Liver (tissue), 8 donors: ENCODE measurements at regions not wholly inside any gene's neighbourhood (a gene's known extent, or its start where the extent isn't known, plus 50 kb on each side); places are given as distances from the start of the nearest gene placed in this dataset.

Experiments used
- DNase-seq: peaks from one replicate; pipeline ENCODE4 v3.0.0-alpha.2; 2017; ENCODE audit warnings: low spot score
- H3K27ac ChIP-seq, 2 donors: one replicate each; pipeline ENCODE4 v1.7.0; 2013; ENCODE audit warnings: inconsistent platforms in 2 of 2, low read length in 2 of 2, control low read depth in 1 of 2, low read depth in 1 of 2, mild to moderate bottlenecking in 1 of 2
- H3K27me3 ChIP-seq, 4 donors: one replicate each; pipeline versions ENCODE4 v1.6.1 to v1.7.0; 2013; ENCODE audit warnings: low read length in 3 of 4, inconsistent platforms in 1 of 4, mild to moderate bottlenecking in 1 of 4, moderate library complexity in 1 of 4; ENCODE audit not compliant: control insufficient read depth in 4 of 4, insufficient read depth in 4 of 4
- H3K36me3 ChIP-seq, 4 donors: one replicate each; pipeline versions ENCODE4 v1.6.1 to v1.7.0; 2013; ENCODE audit warnings: low read length in 3 of 4, mild to moderate bottlenecking in 3 of 4, low read depth in 1 of 4, moderate library complexity in 1 of 4; ENCODE audit not compliant: control insufficient read depth in 4 of 4, insufficient read depth in 3 of 4
- H3K4me1 ChIP-seq, 4 donors: one replicate each; pipeline versions ENCODE4 v1.6.1 to v1.7.0; 2013; ENCODE audit warnings: low read length in 3 of 4, mild to moderate bottlenecking in 3 of 4, moderate library complexity in 1 of 4; ENCODE audit not compliant: control insufficient read depth in 4 of 4, insufficient read depth in 4 of 4
- H3K4me3 ChIP-seq, 3 donors: one replicate each; pipeline versions ENCODE4 v1.6.1 to v1.7.0; 2013; ENCODE audit warnings: low read length in 3 of 3, control low read depth in 1 of 3, low read depth in 1 of 3, mild to moderate bottlenecking in 1 of 3
- H3K9ac ChIP-seq, 2 donors: one replicate each; pipeline ENCODE4 v1.7.0; 2013; ENCODE audit warnings: low read length in 2 of 2, mild to moderate bottlenecking in 2 of 2, moderate library complexity in 2 of 2, control low read depth in 1 of 2, low read depth in 1 of 2
- H3K9me3 ChIP-seq, 4 donors: one replicate each; pipeline versions ENCODE4 v1.6.1 to v1.7.0; 2013; ENCODE audit warnings: low read length in 3 of 4; ENCODE audit not compliant: control insufficient read depth in 4 of 4
- FOXA1 ChIP-seq: IDR thresholded peaks from 2 replicates; pipeline ENCODE4 v1.6.1; 2016; ENCODE audit warnings: antibody characterized with exemption
- FOXA2 ChIP-seq: IDR thresholded peaks from 2 replicates; pipeline ENCODE4 v1.6.1; 2016; ENCODE audit warnings: antibody characterized with exemption
- GABPA ChIP-seq, 2 donors: IDR thresholded peaks in 1 of 2; conservative IDR thresholded peaks in 1 of 2; 2 replicates each; pipeline ENCODE4 v1.6.1; 2016; ENCODE audit warnings: antibody characterized with exemption in 2 of 2, mild to moderate bottlenecking in 1 of 2, moderate library complexity in 1 of 2
- HNF4A ChIP-seq, 2 donors: conservative IDR thresholded peaks; 2 replicates each; pipeline ENCODE4 v1.6.1; 2016; ENCODE audit warnings: antibody characterized with exemption in 2 of 2, mild to moderate bottlenecking in 2 of 2
- RAD21 ChIP-seq, 2 donors: IDR thresholded peaks; 2 replicates each; pipeline ENCODE4 v1.6.1; 2016; ENCODE audit warnings: antibody characterized with exemption in 2 of 2, mild to moderate bottlenecking in 2 of 2
- RXRA ChIP-seq, 2 donors: IDR thresholded peaks; 2 replicates each; pipeline ENCODE4 v1.6.1; 2017 to 2018; ENCODE audit warnings: antibody characterized with exemption in 2 of 2, mild to moderate bottlenecking in 1 of 2
- SP1 ChIP-seq: IDR thresholded peaks from 2 replicates; pipeline ENCODE4 v1.6.1; 2018; ENCODE audit warnings: antibody characterized with exemption, mild to moderate bottlenecking
- TAF1 ChIP-seq: conservative IDR thresholded peaks from 2 replicates; pipeline ENCODE4 v1.6.1; 2016; ENCODE audit warnings: antibody characterized with exemption, mild to moderate bottlenecking
- YY1 ChIP-seq: IDR thresholded peaks from 2 replicates; pipeline ENCODE4 v1.6.1; 2016; ENCODE audit warnings: antibody characterized with exemption, mild to moderate bottlenecking
- WGBS: extraction: QIAGEN DNeasy Blood & Tissue Kit; methylation state at CpG from one replicate; pipeline ENCODE4 v1.1.7; 2013; 5-methylcytosine and 5-hydroxymethylcytosine counted together
- TF ChIP-seq, protein P1 (sequence below): IDR thresholded peaks from 2 replicates; pipeline ENCODE4 v1.6.1; 2016; ENCODE audit warnings: antibody characterized with exemption
- TF ChIP-seq, protein P2 (sequence below): IDR thresholded peaks from 2 replicates; pipeline ENCODE4 v1.6.1; 2016; ENCODE audit warnings: antibody characterized with exemption
- TF ChIP-seq, protein P3 (sequence below): IDR thresholded peaks from 2 replicates; pipeline ENCODE4 v1.6.1; 2016; ENCODE audit warnings: antibody characterized with exemption, mild to moderate bottlenecking
- TF ChIP-seq, protein P4 (sequence below): fragments of 150-350 bp; IDR thresholded peaks from 2 replicates; pipeline ENCODE4 v1.5.1; 2017; ENCODE audit warnings: improper control_type of control experiment, low read depth, low read length; ENCODE audit not compliant: missing input control
- donor health status: healthy.
- donor health status: healthy.
- donor health status: healthy.
- donor health status: healthy.
- donor health status: healthy.

DNA sequence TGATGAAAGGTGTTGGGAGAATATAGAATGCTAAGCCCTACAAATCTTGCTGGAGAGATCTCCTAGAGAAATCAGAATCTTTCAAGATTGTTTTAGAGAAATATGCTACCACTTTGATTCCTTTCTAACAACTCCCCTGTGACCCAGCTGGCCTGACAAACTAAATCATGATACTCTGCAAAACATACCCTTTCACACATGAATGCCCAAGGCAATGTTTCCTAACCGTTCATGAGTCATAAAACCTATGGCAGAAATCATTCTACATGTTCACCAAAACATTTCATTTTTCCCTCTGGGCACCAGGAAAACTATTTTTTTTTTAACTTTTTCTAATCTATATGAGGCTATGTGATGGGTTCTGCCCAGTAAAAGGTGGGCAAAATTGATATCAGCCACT lies 77.8 kb upstream of the SETBP1 start:
- no peaks in the 10 kb centered on the region for H3K9me3 ChIP-seq
- no peak for DNase-seq
- no peak overlapping the region for H3K9ac ChIP-seq
- no peak overlapping the region for H3K4me3 ChIP-seq
- 89% methylated on average over 1 of the region's 1 CpG for WGBS
- no peak overlapping the region for H3K27ac ChIP-seq
- no peak for TF ChIP-seq YY1
- TF ChIP-seq SP1 = no peak
- TF ChIP-seq, protein P1, sequence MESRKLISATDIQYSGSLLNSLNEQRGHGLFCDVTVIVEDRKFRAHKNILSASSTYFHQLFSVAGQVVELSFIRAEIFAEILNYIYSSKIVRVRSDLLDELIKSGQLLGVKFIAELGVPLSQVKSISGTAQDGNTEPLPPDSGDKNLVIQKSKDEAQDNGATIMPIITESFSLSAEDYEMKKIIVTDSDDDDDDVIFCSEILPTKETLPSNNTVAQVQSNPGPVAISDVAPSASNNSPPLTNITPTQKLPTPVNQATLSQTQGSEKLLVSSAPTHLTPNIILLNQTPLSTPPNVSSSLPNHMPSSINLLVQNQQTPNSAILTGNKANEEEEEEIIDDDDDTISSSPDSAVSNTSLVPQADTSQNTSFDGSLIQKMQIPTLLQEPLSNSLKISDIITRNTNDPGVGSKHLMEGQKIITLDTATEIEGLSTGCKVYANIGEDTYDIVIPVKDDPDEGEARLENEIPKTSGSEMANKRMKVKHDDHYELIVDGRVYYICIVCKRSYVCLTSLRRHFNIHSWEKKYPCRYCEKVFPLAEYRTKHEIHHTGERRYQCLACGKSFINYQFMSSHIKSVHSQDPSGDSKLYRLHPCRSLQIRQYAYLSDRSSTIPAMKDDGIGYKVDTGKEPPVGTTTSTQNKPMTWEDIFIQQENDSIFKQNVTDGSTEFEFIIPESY = no peak
- TF ChIP-seq FOXA1 = no peak
- no peak for TF ChIP-seq FOXA2
- no peak for TF ChIP-seq HNF4A (conservative IDR thresholded peaks at IDR 0.05)
- no peak for TF ChIP-seq TAF1
- TF ChIP-seq, protein P2, sequence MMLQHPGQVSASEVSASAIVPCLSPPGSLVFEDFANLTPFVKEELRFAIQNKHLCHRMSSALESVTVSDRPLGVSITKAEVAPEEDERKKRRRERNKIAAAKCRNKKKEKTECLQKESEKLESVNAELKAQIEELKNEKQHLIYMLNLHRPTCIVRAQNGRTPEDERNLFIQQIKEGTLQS = no peak
- TF ChIP-seq GABPA (IDR thresholded peaks at IDR 0.05 in 1 of 2, conservative IDR thresholded peaks at IDR 0.05 in 1 of 2) = no peak
- TF ChIP-seq, protein P3, sequence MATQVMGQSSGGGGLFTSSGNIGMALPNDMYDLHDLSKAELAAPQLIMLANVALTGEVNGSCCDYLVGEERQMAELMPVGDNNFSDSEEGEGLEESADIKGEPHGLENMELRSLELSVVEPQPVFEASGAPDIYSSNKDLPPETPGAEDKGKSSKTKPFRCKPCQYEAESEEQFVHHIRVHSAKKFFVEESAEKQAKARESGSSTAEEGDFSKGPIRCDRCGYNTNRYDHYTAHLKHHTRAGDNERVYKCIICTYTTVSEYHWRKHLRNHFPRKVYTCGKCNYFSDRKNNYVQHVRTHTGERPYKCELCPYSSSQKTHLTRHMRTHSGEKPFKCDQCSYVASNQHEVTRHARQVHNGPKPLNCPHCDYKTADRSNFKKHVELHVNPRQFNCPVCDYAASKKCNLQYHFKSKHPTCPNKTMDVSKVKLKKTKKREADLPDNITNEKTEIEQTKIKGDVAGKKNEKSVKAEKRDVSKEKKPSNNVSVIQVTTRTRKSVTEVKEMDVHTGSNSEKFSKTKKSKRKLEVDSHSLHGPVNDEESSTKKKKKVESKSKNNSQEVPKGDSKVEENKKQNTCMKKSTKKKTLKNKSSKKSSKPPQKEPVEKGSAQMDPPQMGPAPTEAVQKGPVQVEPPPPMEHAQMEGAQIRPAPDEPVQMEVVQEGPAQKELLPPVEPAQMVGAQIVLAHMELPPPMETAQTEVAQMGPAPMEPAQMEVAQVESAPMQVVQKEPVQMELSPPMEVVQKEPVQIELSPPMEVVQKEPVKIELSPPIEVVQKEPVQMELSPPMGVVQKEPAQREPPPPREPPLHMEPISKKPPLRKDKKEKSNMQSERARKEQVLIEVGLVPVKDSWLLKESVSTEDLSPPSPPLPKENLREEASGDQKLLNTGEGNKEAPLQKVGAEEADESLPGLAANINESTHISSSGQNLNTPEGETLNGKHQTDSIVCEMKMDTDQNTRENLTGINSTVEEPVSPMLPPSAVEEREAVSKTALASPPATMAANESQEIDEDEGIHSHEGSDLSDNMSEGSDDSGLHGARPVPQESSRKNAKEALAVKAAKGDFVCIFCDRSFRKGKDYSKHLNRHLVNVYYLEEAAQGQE = no peak
- TF ChIP-seq RAD21 (IDR thresholded peaks at IDR 0.05) = no peak
- TF ChIP-seq, protein P4, sequence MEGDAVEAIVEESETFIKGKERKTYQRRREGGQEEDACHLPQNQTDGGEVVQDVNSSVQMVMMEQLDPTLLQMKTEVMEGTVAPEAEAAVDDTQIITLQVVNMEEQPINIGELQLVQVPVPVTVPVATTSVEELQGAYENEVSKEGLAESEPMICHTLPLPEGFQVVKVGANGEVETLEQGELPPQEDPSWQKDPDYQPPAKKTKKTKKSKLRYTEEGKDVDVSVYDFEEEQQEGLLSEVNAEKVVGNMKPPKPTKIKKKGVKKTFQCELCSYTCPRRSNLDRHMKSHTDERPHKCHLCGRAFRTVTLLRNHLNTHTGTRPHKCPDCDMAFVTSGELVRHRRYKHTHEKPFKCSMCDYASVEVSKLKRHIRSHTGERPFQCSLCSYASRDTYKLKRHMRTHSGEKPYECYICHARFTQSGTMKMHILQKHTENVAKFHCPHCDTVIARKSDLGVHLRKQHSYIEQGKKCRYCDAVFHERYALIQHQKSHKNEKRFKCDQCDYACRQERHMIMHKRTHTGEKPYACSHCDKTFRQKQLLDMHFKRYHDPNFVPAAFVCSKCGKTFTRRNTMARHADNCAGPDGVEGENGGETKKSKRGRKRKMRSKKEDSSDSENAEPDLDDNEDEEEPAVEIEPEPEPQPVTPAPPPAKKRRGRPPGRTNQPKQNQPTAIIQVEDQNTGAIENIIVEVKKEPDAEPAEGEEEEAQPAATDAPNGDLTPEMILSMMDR = no peak
- no peaks in the 10 kb centered on the region for H3K36me3 ChIP-seq
- H3K27me3 ChIP-seq = no peaks in the 10 kb centered on the region
- H3K4me1 ChIP-seq = no peaks in the 10 kb centered on the region

DNA sequence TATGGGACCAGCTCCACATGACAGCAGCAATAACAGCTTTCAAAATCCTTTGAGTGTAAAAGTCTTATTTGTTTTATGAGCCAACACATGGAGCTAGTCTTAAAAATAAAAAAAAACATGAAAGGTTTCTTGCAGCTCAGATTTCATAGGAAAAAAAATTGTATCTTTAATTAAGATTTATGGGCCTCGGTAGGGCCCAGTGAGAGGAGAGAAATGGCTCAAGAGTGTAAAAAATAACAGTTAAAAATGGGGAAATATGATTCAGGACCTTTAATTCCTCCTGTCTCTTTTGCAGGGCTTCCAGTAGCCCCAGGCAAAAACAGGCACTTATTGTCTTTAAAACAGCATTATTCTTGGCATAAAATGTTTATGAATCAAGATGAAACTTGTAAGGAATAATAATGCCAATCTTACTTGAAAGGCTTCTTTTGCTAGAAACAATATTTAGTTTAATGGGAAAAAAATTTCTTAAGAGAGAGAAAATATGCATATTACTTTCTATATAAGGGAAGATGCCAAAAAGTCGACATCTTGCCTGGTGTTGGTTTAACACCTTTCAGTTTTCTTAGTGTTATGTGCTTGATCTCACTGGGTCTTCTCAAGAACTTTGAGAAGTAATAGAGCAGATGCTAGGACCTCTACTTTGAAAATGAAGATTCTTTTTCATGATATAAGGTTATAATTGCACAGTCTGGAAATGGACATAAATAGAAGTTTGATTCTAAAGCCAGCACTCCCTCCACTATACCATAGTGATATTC lies 71.3 kb upstream of the SETBP1 start:
- H3K9ac ChIP-seq = no peak overlapping the region
- WGBS = 81% methylated on average over 2 of the region's 2 CpGs
- H3K9me3 ChIP-seq = no peaks in the 10 kb centered on the region
- no peaks in the 10 kb centered on the region for H3K27me3 ChIP-seq
- DNase-seq = no peak
- H3K4me3 ChIP-seq = no peak overlapping the region
- no peaks in the 10 kb centered on the region for H3K36me3 ChIP-seq
- no peak overlapping the region for H3K27ac ChIP-seq
- no peaks in the 10 kb centered on the region for H3K4me1 ChIP-seq
- TF ChIP-seq SP1 (no peak), RXRA (IDR thresholded peaks at IDR 0.05) (no peak)
- TF ChIP-seq, protein P2 = no peak
